GM12875 (cell line): ENCODE measurements at regions not wholly inside any gene's neighbourhood (a gene's known extent, or its start where the extent isn't known, plus 50 kb on each side); places are given as distances from the start of the nearest gene placed in this dataset.

Source experiments
- H3K4me3 ChIP-seq: one replicate; pipeline ENCODE4 v1.5.1; 2011; ENCODE audit warnings: low read depth, low read length, control low read depth
- TF ChIP-seq, protein P1 (sequence below): IDR thresholded peaks from 2 replicates; pipeline ENCODE4 v1.5.1; 2011; ENCODE audit warnings: low read depth, mild to moderate bottlenecking, control low read depth, inconsistent platforms, low read length, moderate library complexity, borderline replicate concordance; ENCODE audit not compliant: insufficient read depth

- H3K4me3 ChIP-seq = no peak overlapping the region
- TF ChIP-seq, protein P1, sequence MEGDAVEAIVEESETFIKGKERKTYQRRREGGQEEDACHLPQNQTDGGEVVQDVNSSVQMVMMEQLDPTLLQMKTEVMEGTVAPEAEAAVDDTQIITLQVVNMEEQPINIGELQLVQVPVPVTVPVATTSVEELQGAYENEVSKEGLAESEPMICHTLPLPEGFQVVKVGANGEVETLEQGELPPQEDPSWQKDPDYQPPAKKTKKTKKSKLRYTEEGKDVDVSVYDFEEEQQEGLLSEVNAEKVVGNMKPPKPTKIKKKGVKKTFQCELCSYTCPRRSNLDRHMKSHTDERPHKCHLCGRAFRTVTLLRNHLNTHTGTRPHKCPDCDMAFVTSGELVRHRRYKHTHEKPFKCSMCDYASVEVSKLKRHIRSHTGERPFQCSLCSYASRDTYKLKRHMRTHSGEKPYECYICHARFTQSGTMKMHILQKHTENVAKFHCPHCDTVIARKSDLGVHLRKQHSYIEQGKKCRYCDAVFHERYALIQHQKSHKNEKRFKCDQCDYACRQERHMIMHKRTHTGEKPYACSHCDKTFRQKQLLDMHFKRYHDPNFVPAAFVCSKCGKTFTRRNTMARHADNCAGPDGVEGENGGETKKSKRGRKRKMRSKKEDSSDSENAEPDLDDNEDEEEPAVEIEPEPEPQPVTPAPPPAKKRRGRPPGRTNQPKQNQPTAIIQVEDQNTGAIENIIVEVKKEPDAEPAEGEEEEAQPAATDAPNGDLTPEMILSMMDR = no peak
Measured at GRCh38 chr21:41565550-41565949, 57.6 kb upstream of the TMPRSS2 start.

DNA sequence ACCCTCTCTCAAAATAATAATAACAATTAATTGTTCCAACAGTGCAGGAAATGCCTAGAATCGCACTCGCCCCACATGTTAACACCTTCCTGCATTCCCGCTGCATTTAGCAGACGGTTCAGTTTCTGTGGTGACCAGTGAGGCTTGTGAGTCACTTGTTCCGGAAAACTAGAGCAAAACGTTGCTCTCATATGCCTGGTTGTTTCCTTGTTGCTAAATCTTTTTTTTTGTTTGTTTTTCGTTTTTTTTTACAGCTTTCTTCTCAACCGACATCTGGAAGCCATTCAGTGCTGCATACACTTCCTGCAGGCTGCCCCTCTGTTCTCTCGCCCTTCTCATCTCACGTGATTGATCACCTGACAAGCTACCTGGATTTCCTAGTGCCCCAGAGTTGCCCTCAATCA lies 56.9 kb upstream of the TMPRSS2 start:
- TF ChIP-seq, protein P1 = no peak
- H3K4me3 ChIP-seq = no peak overlapping the region

GRCh38 chr21:41562101-41563000 lies 54.4 kb upstream of the TMPRSS2 start:
- no peak overlapping the region for H3K4me3 ChIP-seq

GRCh38 chr21:41561701-41562100 lies 53.7 kb upstream of the TMPRSS2 start:
- TF ChIP-seq, protein P1 = no peak

More at GRCh38 chr21:41562101-41563000, 54.4 kb upstream of the TMPRSS2 start:
- TF ChIP-seq, protein P1 = no peak

DNA sequence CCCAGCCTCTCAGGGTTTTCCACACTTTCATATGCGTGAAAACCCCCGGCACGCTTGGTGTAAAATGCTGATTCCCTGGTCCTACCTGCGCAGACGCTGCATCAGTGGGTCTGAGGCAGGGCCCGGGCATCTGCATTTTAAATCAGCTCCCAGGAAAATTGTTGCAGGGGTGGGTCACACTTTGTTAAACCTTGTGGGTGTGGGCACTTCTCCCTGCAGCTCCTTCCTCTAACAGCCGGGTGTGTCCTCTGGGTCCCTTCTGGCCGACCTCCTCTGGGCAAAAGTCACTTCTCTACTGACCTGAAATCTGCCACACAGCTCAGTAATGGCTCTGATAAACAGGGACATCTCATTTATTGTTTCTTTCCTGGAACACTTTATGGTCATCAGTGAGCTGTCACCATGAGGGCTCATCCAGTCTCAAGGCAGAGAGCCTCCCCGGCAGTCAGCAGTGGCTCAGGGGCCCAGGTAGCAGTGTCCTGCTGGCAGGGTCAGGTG lies 52.8 kb upstream of the TMPRSS2 start:
- H3K4me3 ChIP-seq = no peak overlapping the region
- TF ChIP-seq, protein P1 = no peak

More at GRCh38 chr21:41561701-41562100, 53.7 kb upstream of the TMPRSS2 start:
- no peak overlapping the region for H3K4me3 ChIP-seq

GRCh38 chr21:41559658-41560631 lies 52.0 kb upstream of the TMPRSS2 start:
- no peak overlapping the region for H3K4me3 ChIP-seq
- TF ChIP-seq, protein P1 = no peak
